OCI-LY1 (cell line): ENCODE measurements at regions not wholly inside any gene's neighbourhood (a gene's known extent, or its start where the extent isn't known, plus 50 kb on each side); places are given as distances from the start of the nearest gene placed in this dataset.
"Not testable (repeated sequence)": the region's sequence is repeated elsewhere in the genome, so short reads cannot be mapped to it uniquely, and the experiment has no call there.

ENCODE experiments used
- H2AFZ ChIP-seq: fragments of 200-600 bp; sonication (generic), shearing (Covaris generic); 2 replicates; pipeline ENCODE4 v1.6.0; 2014; ENCODE audit warnings: antibody characterized with exemption, mild to moderate bottlenecking, low read length
- H3F3A ChIP-seq: fragments of 200-600 bp; sonication (generic), shearing (Covaris generic); 2 replicates; pipeline ENCODE4 v1.6.0; 2014; ENCODE audit warnings: mild to moderate bottlenecking, antibody characterized with exemption, low read length, moderate library complexity; ENCODE audit not compliant: insufficient read depth
- H3K27ac ChIP-seq: fragments of 200-600 bp; sonication (generic); 2 replicates; pipeline ENCODE4 v1.5.1; 2014; ENCODE audit warnings: low read length, mixed run types, mild to moderate bottlenecking, low read depth; ENCODE audit not compliant: poor library complexity, severe bottlenecking
- H3K27me3 ChIP-seq: fragments of 200-600 bp; sonication (generic); 2 replicates; pipeline ENCODE4 v1.6.0; 2014; ENCODE audit warnings: antibody characterized with exemption, mild to moderate bottlenecking, low read length, moderate library complexity; ENCODE audit not compliant: insufficient read depth
- H3K36me3 ChIP-seq: fragments of 200-600 bp; sonication (generic); 2 replicates; pipeline ENCODE4 v1.6.1; 2014; ENCODE audit warnings: mild to moderate bottlenecking, antibody characterized with exemption, low read length, moderate library complexity, mixed read lengths; ENCODE audit not compliant: insufficient read depth
- H3K4me1 ChIP-seq: fragments of 200-600 bp; sonication (generic); 2 replicates; pipeline ENCODE4 v1.5.1; 2014; ENCODE audit warnings: mild to moderate bottlenecking, low read length, moderate library complexity; ENCODE audit not compliant: insufficient read depth, severe bottlenecking
- H3K4me2 ChIP-seq: fragments of 200-600 bp; sonication (generic), shearing (Covaris generic); 2 replicates; pipeline ENCODE4 v1.6.1; 2014; ENCODE audit warnings: low read length
- H3K4me3 ChIP-seq: fragments of 200-600 bp; sonication (generic); 2 replicates; pipeline ENCODE4 v1.5.1; 2014; ENCODE audit warnings: low read length, low read depth, mild to moderate bottlenecking, mixed read lengths; ENCODE audit not compliant: poor library complexity, severe bottlenecking
- H3K79me2 ChIP-seq: fragments of 200-600 bp; shearing (Covaris generic); 2 replicates; pipeline ENCODE4 v1.6.1; 2016; ENCODE audit warnings: mixed run types, low read length, mixed read lengths; ENCODE audit not compliant: insufficient read depth
- H3K9ac ChIP-seq: fragments of 200-600 bp; sonication (generic), shearing (Covaris generic); 2 replicates; pipeline ENCODE4 v1.6.1; 2014; ENCODE audit warnings: mild to moderate bottlenecking, low read length, mixed read lengths
- H3K9me2 ChIP-seq: fragments of 200-600 bp; sonication (generic), shearing (Covaris generic); 2 replicates; pipeline ENCODE4 v1.6.1; 2014; ENCODE audit warnings: low read depth, mild to moderate bottlenecking, low read length, mixed read lengths
- H3K9me3 ChIP-seq: fragments of 200-600 bp; shearing (Covaris generic); 2 replicates; pipeline ENCODE4 v1.6.1; 2014; ENCODE audit warnings: low read length, mixed read lengths
- H4K20me1 ChIP-seq: fragments of 200-600 bp; sonication (generic), shearing (Covaris generic); 2 replicates; pipeline ENCODE4 v1.6.0; 2016; ENCODE audit warnings: mild to moderate bottlenecking, low read length; ENCODE audit not compliant: insufficient read depth
- EZH2 ChIP-seq: fragments of 200-600 bp; sonication (generic), shearing (Covaris generic); IDR thresholded peaks from 2 replicates; pipeline ENCODE4 v1.8.0; 2017; ENCODE audit warnings: borderline replicate concordance, mixed run types, mild to moderate bottlenecking, antibody characterized with exemption, low read length, moderate library complexity, mixed read lengths
- TF ChIP-seq, protein P1 (sequence below): fragments of 200-600 bp; sonication (generic), shearing (Covaris generic); IDR thresholded peaks from 2 replicates; pipeline ENCODE4 v1.5.1; 2017; ENCODE audit warnings: mild to moderate bottlenecking, antibody characterized with exemption, low read length, moderate library complexity, mixed read lengths

DNA sequence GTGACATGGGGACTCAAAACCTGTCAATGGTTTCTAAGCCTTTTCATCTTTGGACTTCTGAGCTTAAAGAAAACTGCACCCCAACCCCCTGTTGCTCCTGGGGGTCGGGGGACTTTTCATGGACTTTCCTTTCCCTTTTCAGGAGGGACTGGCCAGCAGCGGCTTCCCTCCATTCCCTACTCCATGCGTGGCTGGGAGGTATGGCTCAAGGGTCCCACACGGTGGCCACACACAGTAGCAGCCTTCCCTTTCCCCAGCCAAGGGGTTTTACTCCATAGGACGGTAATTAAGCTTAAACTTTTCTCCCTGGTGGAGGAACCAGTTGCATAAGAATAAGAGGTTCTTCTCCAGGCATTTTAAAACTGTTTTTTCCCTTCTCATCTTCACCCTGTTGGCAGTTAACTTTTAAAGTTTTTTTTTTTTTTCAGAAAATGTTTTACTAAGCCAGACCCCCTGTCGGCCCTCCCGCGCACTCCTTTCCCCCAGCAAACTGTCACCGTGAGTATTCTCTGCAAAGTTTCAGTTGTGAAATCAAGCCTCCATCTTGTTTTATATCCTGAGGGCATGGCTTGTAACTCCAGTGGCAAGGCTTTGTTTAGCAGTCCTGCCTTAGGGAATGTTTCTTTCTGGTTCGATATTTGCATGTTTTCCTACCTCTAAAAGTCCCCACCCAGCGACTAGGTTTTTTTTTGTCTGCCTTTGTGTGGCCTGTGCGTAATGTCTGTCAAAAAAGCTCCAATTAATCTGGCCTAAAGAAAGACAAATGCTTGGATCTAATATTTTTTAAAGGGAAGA, 325.7 kb downstream of the TLL1 start:
- H2AFZ ChIP-seq = no peak overlapping the region
- H4K20me1 ChIP-seq = no peaks in the 10 kb centered on the region
- H3K27ac ChIP-seq = no peak overlapping the region
- H3K9me3 ChIP-seq = no peaks in the 10 kb centered on the region
- no peaks in the 10 kb centered on the region for H3K4me1 ChIP-seq
- H3K4me2 ChIP-seq = no peak overlapping the region
- H3K79me2 ChIP-seq = no peaks in the 10 kb centered on the region
- no peaks in the 10 kb centered on the region for H3K36me3 ChIP-seq
- no peaks in the 10 kb centered on the region for H3K27me3 ChIP-seq
- no peak overlapping the region for H3K4me3 ChIP-seq
- no peak overlapping the region for H3K9ac ChIP-seq
- no peaks in the 10 kb centered on the region for H3K9me2 ChIP-seq
- TF ChIP-seq EZH2 = no peak
- TF ChIP-seq, protein P1, sequence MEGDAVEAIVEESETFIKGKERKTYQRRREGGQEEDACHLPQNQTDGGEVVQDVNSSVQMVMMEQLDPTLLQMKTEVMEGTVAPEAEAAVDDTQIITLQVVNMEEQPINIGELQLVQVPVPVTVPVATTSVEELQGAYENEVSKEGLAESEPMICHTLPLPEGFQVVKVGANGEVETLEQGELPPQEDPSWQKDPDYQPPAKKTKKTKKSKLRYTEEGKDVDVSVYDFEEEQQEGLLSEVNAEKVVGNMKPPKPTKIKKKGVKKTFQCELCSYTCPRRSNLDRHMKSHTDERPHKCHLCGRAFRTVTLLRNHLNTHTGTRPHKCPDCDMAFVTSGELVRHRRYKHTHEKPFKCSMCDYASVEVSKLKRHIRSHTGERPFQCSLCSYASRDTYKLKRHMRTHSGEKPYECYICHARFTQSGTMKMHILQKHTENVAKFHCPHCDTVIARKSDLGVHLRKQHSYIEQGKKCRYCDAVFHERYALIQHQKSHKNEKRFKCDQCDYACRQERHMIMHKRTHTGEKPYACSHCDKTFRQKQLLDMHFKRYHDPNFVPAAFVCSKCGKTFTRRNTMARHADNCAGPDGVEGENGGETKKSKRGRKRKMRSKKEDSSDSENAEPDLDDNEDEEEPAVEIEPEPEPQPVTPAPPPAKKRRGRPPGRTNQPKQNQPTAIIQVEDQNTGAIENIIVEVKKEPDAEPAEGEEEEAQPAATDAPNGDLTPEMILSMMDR = no peak
- no peaks in the 10 kb centered on the region for H3F3A ChIP-seq

DNA sequence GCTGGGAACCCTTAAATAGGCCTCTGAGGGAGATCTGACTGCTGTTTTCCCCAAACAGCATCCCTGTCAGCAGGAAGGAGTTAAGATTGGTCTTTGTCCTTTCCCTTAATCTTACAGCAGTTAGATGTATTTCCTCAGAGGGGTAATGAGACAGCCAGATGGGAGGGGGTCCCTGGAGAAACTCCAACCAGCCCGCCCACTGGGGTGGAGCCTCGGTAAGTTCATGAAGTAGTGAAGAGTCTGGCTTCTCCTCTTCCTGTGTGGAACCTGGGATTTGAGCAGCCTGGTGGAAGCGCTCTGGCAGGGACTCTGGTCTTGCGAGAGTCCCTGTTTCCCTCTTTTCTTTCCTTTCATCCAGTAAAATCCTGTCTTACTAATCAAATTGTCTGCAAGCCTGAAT, 330.0 kb downstream of the TLL1 start:
- Histone ChIP-seq H4K20me1 (no peaks in the 10 kb centered on the region), H3K79me2 (no peaks in the 10 kb centered on the region), H3K36me3 (no peaks in the 10 kb centered on the region), H3K9me3 (no peaks in the 10 kb centered on the region), H3K9ac (no peak overlapping the region), H2AFZ (no peak overlapping the region), H3F3A (no peaks in the 10 kb centered on the region), H3K4me2 (no peak overlapping the region), H3K4me3 (no peak overlapping the region), H3K9me2 (no peaks in the 10 kb centered on the region), H3K27me3 (no peaks in the 10 kb centered on the region), H3K27ac (no peak overlapping the region), H3K4me1 (no peaks in the 10 kb centered on the region)
- TF ChIP-seq EZH2 = no peak
- TF ChIP-seq, protein P1 = no peak

DNA sequence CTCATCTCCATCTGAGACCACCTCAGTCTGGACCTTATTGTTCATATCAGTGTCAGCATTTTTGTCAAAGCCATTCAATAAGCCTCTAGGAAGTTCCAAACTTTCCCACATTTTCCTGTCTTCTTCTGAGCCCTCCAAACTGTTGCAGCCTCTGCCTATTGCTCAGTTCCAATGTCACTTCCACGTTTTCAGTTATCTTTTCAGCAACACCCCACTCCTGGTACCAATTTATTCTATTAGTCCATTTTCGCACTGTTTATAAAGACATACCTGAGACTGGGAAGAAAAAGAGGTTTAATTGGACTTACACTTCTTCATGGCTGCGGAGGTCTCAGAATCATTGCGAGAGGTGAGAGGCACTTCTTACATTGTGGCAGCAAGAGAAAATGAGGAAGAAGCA, 339.3 kb downstream of the TLL1 start:
- not testable (repeated sequence) for H2AFZ ChIP-seq, H4K20me1 ChIP-seq, H3K27ac ChIP-seq, H3K4me2 ChIP-seq, H3K36me3 ChIP-seq, H3K27me3 ChIP-seq, H3K4me1 ChIP-seq, H3K9me3 ChIP-seq, H3K9me2 ChIP-seq, H3K4me3 ChIP-seq, H3K9ac ChIP-seq, H3F3A ChIP-seq, H3K79me2 ChIP-seq

DNA sequence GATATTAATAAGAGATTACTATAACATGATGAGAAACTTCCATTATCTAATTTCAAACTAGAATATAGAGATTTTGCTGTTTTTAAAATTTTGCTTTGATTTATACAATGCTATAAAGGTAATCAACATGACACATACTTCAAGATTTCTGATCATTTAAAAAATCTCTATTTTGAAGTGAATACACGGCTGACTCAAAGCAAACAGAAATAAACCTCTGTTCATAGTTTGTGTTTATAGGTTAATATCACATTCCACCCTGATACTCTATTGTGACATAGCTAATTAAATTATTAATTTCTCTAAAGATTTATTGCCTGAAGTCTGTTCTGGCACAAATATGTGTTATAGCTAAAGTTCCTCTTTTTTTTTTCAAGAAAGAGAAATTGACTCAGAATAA, 349.2 kb downstream of the TLL1 start:
- H3K79me2 ChIP-seq = no peaks in the 10 kb centered on the region
- H3K4me2 ChIP-seq = no peak overlapping the region
- H3F3A ChIP-seq = no peaks in the 10 kb centered on the region
- no peaks in the 10 kb centered on the region for H3K36me3 ChIP-seq
- H3K4me1 ChIP-seq = no peaks in the 10 kb centered on the region
- no peak for TF ChIP-seq EZH2
- TF ChIP-seq, protein P1 = no peak
- H4K20me1 ChIP-seq = no peaks in the 10 kb centered on the region
- H2AFZ ChIP-seq = no peak overlapping the region
- H3K27ac ChIP-seq = no peak overlapping the region
- no peak overlapping the region for H3K9ac ChIP-seq
- no peaks in the 10 kb centered on the region for H3K9me2 ChIP-seq
- H3K9me3 ChIP-seq = no peaks in the 10 kb centered on the region
- H3K4me3 ChIP-seq = no peak overlapping the region
- H3K27me3 ChIP-seq = no peaks in the 10 kb centered on the region
